NCI-H69 (cell line): ENCODE measurements at regions not wholly inside any gene's neighbourhood (a gene's known extent, or its start where the extent isn't known, plus 50 kb on each side); places are given as distances from the start of the nearest gene placed in this dataset.

Experiments
- DNase-seq: peaks from one replicate; lab custom pipeline; 2025; lab: John Stamatoyannopoulos, UW

DNA sequence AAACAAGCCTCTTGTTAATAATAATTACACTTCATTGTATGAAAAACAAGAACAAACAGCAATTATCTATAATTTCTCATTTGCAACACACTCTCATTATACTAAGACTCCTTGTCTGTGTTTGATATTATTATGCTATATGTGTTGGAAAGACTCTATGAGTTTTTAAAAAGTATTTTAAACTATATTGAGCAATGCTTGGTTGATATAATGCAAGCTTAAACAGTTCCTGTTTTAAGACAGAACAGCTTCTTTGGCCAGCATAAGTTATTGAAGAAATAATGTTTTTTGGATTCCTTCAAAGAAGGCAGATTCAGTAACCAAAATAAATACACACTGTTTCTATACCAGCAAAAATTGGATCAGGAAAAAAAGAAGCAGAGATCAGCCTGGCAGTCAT is 871.4 kb downstream of the MAT2B start:
- DNase-seq = no peak

- DNase-seq = peak; percentile 32
These were observed 872.3 kb downstream of the MAT2B start for GRCh38 chr5:164377746-164378145.

DNA sequence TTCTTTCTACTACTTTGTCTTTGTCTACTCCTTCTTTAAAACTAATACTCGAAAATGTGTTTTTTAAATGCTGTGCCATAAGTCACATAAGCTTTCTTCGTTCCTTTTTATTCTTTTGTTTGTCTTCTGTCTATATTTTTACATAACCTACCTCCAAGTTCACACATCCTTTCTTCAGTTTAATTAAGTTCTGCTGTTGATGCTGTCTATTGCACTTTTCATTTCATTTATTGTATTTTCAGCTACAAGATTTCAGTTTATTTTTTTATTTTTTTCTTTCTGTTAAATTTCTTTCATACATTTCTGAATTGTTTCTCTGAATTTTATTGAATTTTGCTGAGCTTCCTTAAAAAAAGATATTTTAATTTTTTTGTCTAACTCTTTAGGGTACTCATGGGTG is 878.2 kb downstream of the MAT2B start:
- no peak for DNase-seq

DNA sequence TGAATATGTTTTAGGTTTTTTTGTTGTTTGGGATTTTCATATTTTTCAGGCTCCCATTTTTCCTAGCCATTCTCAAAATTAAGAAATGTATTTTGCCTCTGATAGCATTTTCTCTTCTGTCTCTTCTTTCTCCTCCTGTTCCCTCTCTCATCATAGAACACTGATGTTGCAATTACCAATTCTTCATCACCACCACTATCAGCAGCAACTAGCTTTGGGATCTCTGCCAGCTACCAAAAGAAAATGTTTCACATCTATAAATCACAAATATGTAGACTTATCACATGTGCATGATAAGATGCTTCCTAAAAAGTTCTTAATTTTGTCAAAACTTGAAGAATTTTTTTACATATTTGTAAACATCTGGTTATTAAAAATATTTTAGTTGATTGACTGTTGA is 887.1 kb downstream of the MAT2B start:
- DNase-seq = no peak

DNA sequence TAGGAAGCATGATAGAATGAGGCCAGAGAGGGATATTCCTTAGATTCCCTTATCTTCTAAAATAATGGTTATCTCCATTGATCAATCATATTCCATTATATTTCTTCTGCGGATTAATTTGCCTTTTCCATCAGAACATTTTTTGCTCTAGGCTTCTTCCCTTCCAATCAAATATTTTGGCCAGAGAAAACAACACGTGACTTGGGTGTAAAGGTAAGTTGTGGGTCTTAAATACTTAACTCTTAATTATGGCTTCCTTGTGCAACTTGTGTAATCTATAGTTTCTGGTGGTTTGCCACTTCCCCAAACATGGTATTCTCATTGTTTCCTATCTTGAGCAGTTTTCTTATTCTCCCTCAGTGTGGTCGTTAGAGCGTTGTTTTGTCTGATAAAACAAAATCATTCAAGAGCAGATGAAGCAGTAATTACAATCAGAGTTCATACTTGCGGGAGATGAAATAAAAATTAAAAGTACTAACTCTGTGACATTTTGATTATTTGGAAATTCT is 889.3 kb downstream of the MAT2B start:
- DNase-seq = no peak

- DNase-seq = peak; percentile 50
These were observed 907.1 kb downstream of the MAT2B start for GRCh38 chr5:164412531-164412930.

DNA sequence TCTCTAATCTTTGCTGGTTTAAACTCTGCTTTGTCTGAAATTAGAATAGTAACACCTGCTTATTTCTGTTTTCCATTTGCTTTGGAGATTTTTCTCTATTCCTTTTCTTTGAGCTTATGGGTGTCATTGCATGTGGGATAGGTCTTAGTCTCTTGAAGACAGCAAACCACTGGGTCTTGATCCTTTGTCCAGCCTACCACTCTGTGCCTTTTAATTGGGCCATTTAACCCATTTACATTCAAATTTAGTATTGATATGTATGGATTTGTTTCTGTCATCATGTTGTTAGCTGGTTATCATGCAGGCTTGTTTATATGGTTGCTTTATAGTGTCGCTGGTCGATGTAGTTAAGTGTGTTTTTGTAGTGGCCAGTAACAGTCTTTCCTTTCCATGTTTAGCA is 914.7 kb downstream of the MAT2B start:
- no peak for DNase-seq

DNA sequence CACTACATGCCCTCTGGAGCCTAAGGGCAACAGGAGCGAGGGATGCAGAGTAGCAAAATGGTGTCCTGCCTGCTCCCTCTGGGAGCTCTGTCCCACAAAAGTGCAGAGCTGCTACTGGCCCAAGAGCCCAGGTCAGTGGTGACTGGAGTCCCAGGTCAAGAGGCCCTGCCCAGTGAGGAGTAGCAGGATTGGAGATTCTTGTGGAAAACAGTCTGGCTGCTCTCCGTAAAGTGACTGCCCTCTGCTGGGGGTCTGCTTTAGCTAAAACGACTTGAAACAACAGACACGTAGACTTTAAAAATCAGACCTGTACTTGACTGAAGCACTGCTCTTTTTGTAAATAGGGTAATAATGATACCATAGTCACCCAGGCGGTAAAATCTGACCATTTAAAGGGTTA is 917.0 kb downstream of the MAT2B start:
- DNase-seq = peak; percentile 9

GRCh38 chr5:164431634-164432304 is 926.4 kb downstream of the MAT2B start:
- DNase-seq = no peak

- DNase-seq = no peak
These were observed 927.9 kb downstream of the MAT2B start for GRCh38 chr5:164433106-164433870.

- no peak for DNase-seq
These were observed 930.2 kb downstream of the MAT2B start for GRCh38 chr5:164435576-164435975.

DNA sequence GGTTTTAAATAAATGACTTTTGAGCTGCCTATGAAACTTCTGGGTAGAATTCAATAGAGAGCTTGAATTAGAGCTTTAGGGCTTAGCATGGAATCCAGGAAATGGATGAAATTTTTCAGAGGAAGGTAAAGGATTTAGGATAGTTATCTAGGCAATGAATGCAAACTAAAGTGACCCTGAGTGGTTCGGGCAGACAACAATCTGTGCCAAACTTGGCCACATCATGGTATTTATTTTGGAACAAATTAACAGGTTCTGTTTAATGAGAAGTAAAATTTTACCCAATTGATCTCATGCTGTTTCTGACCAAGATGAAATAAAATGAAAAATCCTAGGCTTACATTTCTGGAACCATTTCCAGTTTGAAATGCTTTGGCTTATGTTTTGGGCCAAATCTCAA is 934.4 kb downstream of the MAT2B start:
- no peak for DNase-seq

- DNase-seq = peak; percentile 95
These were observed 944.0 kb downstream of the MAT2B start for GRCh38 chr5:164449460-164449859.

GRCh38 chr5:164466033-164466432 is 960.6 kb downstream of the MAT2B start:
- DNase-seq = peak; percentile 5

DNA sequence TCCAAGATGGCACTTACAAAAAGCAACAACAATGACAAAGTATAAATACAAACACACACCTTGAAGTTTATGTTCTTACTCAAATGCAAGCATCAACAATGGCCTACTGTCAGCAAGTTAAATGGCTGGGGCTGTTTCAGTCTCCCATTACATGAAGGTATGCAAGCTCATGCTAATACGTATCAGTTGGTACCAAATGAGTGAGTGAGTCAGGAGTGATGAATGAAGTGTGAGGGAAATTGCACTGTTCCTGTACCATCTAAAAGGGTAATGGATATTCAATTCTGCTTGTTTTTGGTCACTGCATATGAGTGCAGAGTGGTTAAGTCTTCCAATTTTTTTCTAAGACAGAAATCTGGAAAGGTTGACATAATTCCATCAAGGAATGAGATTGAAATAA is 964.9 kb downstream of the MAT2B start:
- DNase-seq = peak; percentile 72

DNA sequence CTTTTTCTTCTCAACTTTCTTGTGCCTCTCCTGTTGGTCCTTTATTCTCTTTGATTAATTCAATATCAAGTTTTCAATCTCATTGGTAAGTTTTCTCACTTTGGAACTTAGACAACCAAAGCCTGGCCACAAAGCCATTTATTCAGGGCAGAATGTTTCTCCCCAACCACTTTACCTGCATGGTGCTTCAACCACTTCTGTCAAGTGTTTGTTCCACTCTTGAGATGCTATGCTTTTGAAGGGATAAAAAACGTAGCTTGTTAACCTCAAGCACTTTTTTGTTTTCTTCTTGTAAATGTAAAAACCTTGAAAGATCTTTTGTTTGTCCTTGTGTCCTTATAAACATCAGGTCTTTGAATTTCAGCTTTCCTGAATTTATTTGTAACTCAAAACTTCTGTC is 966.7 kb downstream of the MAT2B start:
- peak; percentile 32 for DNase-seq

DNA sequence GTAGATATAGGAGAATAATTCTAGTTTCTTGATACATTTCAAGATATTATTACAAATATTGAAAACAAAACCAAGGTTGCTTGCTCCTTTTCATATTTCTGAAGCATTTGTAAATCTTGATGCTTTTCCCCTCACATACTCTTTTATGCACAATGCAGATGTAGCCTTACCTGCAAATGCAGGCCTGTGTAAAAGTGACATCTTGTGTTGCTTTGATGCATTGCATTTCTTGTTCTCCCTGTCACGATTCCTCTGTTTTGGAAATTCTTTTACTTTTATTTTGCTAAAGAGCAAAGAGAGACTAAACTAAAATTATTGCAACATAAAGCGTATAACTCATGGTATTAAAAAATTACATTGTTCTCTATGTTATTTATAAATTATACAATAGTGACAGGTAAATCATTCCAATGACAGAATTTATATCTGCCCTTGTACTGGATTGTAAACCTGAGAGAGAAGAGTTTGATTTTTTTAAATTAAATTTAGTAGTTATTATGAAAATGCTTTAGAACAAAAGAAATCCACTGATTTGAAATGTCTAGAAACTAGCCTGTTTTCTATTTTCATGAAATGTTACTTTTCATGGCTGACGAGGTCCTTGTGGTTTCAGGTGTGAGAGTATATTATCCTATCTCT is 970.0 kb downstream of the MAT2B start:
- DNase-seq = peak; percentile 79

GRCh38 chr5:164481270-164481669 is 975.9 kb downstream of the MAT2B start:
- DNase-seq = no peak

- peak; percentile 26 for DNase-seq
These were observed 976.9 kb downstream of the MAT2B start for GRCh38 chr5:164482351-164482750.

- DNase-seq = no peak
These were observed 979.5 kb downstream of the MAT2B start for GRCh38 chr5:164484948-164485347.

- DNase-seq = no peak
These were observed 982.5 kb downstream of the MAT2B start for GRCh38 chr5:164487939-164488338.

DNA sequence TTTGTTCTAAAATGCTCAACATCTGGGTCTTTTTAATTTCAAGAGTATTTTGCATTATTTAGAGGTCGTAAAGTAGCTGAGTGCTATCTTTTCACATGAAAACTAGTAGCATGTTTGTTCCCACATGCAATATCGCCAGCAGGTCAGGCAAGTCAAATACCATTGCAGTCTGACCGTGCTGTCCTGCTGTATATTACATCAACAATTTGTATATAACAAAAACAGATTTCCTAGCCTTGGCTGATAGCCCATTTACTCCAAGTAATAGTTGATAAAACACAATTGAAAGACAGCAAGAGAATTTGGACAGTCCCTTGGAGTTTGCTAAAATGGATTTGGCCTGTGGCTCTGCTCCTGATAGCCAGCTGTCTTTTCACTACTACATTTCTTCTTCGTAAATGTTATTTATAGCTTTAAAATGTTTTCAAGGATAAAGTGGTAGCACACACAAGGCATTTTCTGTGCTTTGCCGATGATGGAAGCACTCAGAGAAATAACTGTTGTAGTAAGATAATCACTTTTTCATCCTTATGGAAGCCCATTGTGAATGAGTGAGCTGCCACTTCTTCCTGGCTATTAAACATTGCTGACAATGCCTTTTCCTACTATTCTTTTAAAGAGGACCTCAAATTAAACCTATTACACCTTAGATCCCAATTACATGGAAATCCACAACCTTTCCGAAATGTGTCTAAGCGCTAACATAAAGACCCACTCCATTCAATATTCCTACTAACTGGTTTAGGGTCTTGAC is 992.1 kb downstream of the MAT2B start:
- no peak for DNase-seq
